ENCODE measurements at regions not wholly inside any gene's neighbourhood (a gene's known extent, or its start where the extent isn't known, plus 50 kb on each side); places are given as distances from the start of the nearest gene placed in this dataset.

- no peak for TF ChIP-seq POLR2AphosphoS5 (IDR thresholded peaks at IDR 0.05; ENCODE audit: low read depth)
- no peak for TF ChIP-seq CTCF (IDR thresholded peaks at IDR 0.05; ENCODE audit: insufficient read depth, low read length)
- TF ChIP-seq GABPA (IDR thresholded peaks at IDR 0.05; ENCODE audit: low read depth): no peak
- TF ChIP-seq, protein P1, sequence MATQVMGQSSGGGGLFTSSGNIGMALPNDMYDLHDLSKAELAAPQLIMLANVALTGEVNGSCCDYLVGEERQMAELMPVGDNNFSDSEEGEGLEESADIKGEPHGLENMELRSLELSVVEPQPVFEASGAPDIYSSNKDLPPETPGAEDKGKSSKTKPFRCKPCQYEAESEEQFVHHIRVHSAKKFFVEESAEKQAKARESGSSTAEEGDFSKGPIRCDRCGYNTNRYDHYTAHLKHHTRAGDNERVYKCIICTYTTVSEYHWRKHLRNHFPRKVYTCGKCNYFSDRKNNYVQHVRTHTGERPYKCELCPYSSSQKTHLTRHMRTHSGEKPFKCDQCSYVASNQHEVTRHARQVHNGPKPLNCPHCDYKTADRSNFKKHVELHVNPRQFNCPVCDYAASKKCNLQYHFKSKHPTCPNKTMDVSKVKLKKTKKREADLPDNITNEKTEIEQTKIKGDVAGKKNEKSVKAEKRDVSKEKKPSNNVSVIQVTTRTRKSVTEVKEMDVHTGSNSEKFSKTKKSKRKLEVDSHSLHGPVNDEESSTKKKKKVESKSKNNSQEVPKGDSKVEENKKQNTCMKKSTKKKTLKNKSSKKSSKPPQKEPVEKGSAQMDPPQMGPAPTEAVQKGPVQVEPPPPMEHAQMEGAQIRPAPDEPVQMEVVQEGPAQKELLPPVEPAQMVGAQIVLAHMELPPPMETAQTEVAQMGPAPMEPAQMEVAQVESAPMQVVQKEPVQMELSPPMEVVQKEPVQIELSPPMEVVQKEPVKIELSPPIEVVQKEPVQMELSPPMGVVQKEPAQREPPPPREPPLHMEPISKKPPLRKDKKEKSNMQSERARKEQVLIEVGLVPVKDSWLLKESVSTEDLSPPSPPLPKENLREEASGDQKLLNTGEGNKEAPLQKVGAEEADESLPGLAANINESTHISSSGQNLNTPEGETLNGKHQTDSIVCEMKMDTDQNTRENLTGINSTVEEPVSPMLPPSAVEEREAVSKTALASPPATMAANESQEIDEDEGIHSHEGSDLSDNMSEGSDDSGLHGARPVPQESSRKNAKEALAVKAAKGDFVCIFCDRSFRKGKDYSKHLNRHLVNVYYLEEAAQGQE (IDR thresholded peaks at IDR 0.05; ENCODE audit: insufficient replicate concordance, low read depth): no peak
These were observed 69.6 kb upstream of the PTGS2 start for GRCh38 chr1:186749820-186750219.

Data from HL-60 (cell line).